Gastroesophageal sphincter (tissue), 4 donors: ENCODE measurements at regions not wholly inside any gene's neighbourhood (a gene's known extent, or its start where the extent isn't known, plus 50 kb on each side); places are given as distances from the start of the nearest gene placed in this dataset.

Source experiments
- ATAC-seq: fragments of 150-250 bp; one replicate; pipeline ENCODE4 v1.9.1; 2016; ENCODE audit warnings: mild to moderate bottlenecking, moderate library complexity
- H3K27ac ChIP-seq, 4 donors: fragments of 200-600 bp; sonication (generic) in 3 of 4; 1 replicate in 3 of 4; 2 replicates in 1 of 4; pipeline ENCODE4 v1.5.1; 2016 to 2019
- H3K27me3 ChIP-seq: fragments of 200-600 bp; sonication (generic); one replicate; pipeline ENCODE4 v1.5.1; 2019
- H3K36me3 ChIP-seq, 2 donors: fragments of 200-600 bp; sonication (generic); one replicate each; pipeline ENCODE4 v1.5.1; 2019; ENCODE audit warnings: control low read depth in 1 of 2
- H3K4me1 ChIP-seq, 3 donors: fragments of 200-600 bp; sonication (generic); 1 replicate in 2 of 3; 2 replicates in 1 of 3; pipeline ENCODE4 v1.5.1; 2016 to 2019; ENCODE audit warnings: control low read depth in 2 of 3
- H3K4me3 ChIP-seq, 2 donors: fragments of 200-600 bp; sonication (generic); one replicate each; pipeline ENCODE4 v1.5.1; 2019; ENCODE audit warnings: mild to moderate bottlenecking in 1 of 2, moderate library complexity in 1 of 2
- H3K9me3 ChIP-seq, 3 donors: fragments of 200-600 bp; sonication (generic); one replicate each; pipeline ENCODE4 v1.5.1; 2017 to 2019; ENCODE audit warnings: control low read depth in 2 of 3
- CTCF ChIP-seq, 4 experiments: fragments of 200-600 bp in 2 of 4; fragments of 450-650 bp in 2 of 4; sonication (generic) in 1 of 4; IDR thresholded peaks; one replicate each; pipeline ENCODE4 v1.5.1; 2017 to 2019; ENCODE audit warnings: antibody characterized with exemption in 4 of 4, mild to moderate bottlenecking in 2 of 4, moderate library complexity in 2 of 4
- EP300 ChIP-seq: sonication (generic); formaldehyde crosslinking; IDR thresholded peaks from one replicate; pipeline ENCODE4 v1.6.1; 2017; ENCODE audit warnings: antibody characterized with exemption, mild to moderate bottlenecking
- POLR2A ChIP-seq, 2 donors: fragments of 450-650 bp; IDR thresholded peaks; one replicate each; pipeline ENCODE4 v1.6.1; 2017; ENCODE audit warnings: antibody characterized with exemption in 2 of 2, mild to moderate bottlenecking in 2 of 2, moderate library complexity in 1 of 2
- POLR2AphosphoS5 ChIP-seq: sonication (generic); formaldehyde crosslinking; IDR thresholded peaks from one replicate; pipeline ENCODE4 v1.6.1; 2017; ENCODE audit warnings: antibody characterized with exemption
- WGBS, 2 donors: methylation state at CpG; one replicate each; pipeline ENCODE4 v1.1.5; 2018; ENCODE audit warnings: low coverage in 1 of 2; 5-methylcytosine and 5-hydroxymethylcytosine counted together

DNA sequence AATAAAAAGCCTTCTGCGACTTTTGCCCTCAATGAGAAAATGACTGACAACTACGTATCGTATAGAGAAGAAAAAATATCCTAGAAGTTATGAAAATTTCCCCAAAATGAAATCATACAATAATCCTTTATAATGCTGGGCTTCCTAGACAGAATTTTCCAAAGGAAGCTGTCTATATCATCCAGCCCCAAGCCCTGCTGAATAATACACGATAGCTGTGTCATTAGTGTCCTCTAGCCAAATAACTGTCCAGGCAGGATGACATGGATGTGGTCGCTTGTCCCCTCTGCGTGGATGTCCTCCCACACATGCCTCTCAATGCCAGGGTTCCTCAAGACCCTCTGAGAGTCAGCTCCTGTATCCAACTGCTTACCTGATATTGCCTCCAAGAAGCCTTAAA lies 61.7 kb upstream of the ECHDC3 start:
- no peak for ATAC-seq
- H3K9me3 ChIP-seq, result no peaks in the 10 kb centered on the region
- no peak overlapping the region for H3K27ac ChIP-seq
- peaks cover 25% of the 10 kb centered on the region for H3K27me3 ChIP-seq
- WGBS, 2 donors, result 69 to 78% methylated on average over 5 to 6 of the region's 6 CpGs
- H3K4me1 ChIP-seq, result peaks cover 0 to 3% (median 0%) of the 10 kb centered on the region in 3 donors
- no peaks in the 10 kb centered on the region for H3K36me3 ChIP-seq
- TF ChIP-seq POLR2AphosphoS5, result no peak
- no peak for TF ChIP-seq POLR2A (IDR thresholded peaks at IDR 0.05)
- TF ChIP-seq EP300, result no peak
- TF ChIP-seq CTCF (IDR thresholded peaks at IDR 0.05), result no peak
- H3K4me3 ChIP-seq, result no peak overlapping the region

GRCh38 chr10:11679946-11680345 lies 62.2 kb upstream of the ECHDC3 start:
- Histone ChIP-seq H3K9me3 (no peaks in the 10 kb centered on the region), H3K4me3 (no peak overlapping the region), H3K36me3 (no peaks in the 10 kb centered on the region), H3K27me3 (peaks cover 25% of the 10 kb centered on the region), H3K27ac (no peak overlapping the region), H3K4me1 (no peaks in the 10 kb centered on the region)
- 31 to 44% methylated on average over 3 of the region's 3 CpGs for WGBS, 2 donors
- TF ChIP-seq CTCF (IDR thresholded peaks at IDR 0.05) (no peak), POLR2AphosphoS5 (no peak), EP300 (no peak), POLR2A (IDR thresholded peaks at IDR 0.05) (no peak)
- no peak for ATAC-seq

DNA sequence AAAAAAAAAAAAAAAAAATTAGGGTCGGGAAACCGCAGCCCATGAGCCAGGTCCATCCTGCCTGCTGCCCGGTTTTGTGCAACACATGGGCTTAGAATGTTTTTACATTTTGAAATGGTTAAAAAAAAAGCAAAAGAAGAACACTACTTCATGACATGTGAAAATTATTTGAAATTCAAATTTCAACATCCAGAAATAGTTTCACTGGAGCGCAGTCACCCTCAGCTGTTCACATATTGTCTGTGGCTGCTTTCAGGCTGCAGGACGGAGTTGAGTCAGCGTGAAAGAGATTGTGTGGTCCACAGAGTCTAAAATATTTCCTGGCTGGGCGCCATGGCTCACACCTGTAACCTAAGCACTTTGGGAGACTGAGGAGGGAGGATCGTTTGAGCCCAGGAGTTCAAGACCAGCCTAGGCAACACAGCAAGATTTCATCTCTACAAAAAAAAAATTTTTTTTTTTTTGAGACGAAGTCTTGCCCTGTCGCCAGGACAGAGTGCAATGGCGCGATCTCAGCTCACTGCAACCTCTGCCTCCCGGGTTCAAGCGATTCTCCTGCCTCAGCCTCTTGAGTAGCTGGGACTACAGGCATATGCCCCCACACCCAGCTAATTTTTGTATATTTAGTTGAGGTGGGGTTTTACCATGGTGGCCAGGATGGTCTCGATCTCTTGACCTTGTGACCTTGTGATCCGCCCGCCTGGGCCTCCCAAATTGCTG lies 63.9 kb upstream of the ECHDC3 start:
- no peaks in the 10 kb centered on the region for H3K36me3 ChIP-seq
- no peaks in the 10 kb centered on the region for H3K9me3 ChIP-seq
- no peak overlapping the region for H3K27ac ChIP-seq
- ATAC-seq, result no peak
- no peak overlapping the region for H3K4me3 ChIP-seq
- WGBS, 2 donors, result 58 to 74% methylated on average over 6 to 14 of the region's 17 CpGs
- H3K4me1 ChIP-seq, result no peaks in the 10 kb centered on the region
- H3K27me3 ChIP-seq, result peaks cover 28% of the 10 kb centered on the region
- TF ChIP-seq POLR2AphosphoS5, result no peak
- no peak for TF ChIP-seq CTCF (IDR thresholded peaks at IDR 0.05)
- TF ChIP-seq POLR2A (IDR thresholded peaks at IDR 0.05), result no peak
- no peak for TF ChIP-seq EP300

- no peaks in the 10 kb centered on the region for H3K36me3 ChIP-seq
- 86 to 89% methylated on average over 6 to 10 of the region's 12 CpGs for WGBS, 2 donors
- no peak overlapping the region for H3K4me3 ChIP-seq
- H3K27me3 ChIP-seq, result peaks cover 34% of the 10 kb centered on the region
- no peak overlapping the region for H3K27ac ChIP-seq
- no peaks in the 10 kb centered on the region for H3K9me3 ChIP-seq
- no peak for TF ChIP-seq CTCF (IDR thresholded peaks at IDR 0.05)
- no peak for TF ChIP-seq POLR2AphosphoS5
- no peak for TF ChIP-seq POLR2A (IDR thresholded peaks at IDR 0.05)
- TF ChIP-seq EP300, result no peak
- no peaks in the 10 kb centered on the region for H3K4me1 ChIP-seq
- ATAC-seq, result no peak
Measured at GRCh38 chr10:11677480-11677879, 64.7 kb upstream of the ECHDC3 start.
